Liver (tissue), 8 donors: ENCODE measurements at regions not wholly inside any gene's neighbourhood (a gene's known extent, or its start where the extent isn't known, plus 50 kb on each side); places are given as distances from the start of the nearest gene placed in this dataset.

ENCODE experiments used
- DNase-seq: peaks from one replicate; pipeline ENCODE4 v3.0.0-alpha.2; 2017; ENCODE audit warnings: low spot score
- H3K27ac ChIP-seq, 2 donors: one replicate each; pipeline ENCODE4 v1.7.0; 2013; ENCODE audit warnings: inconsistent platforms in 2 of 2, low read length in 2 of 2, control low read depth in 1 of 2, low read depth in 1 of 2, mild to moderate bottlenecking in 1 of 2
- H3K27me3 ChIP-seq, 4 donors: one replicate each; pipeline versions ENCODE4 v1.6.1 to v1.7.0; 2013; ENCODE audit warnings: low read length in 3 of 4, inconsistent platforms in 1 of 4, mild to moderate bottlenecking in 1 of 4, moderate library complexity in 1 of 4; ENCODE audit not compliant: control insufficient read depth in 4 of 4, insufficient read depth in 4 of 4
- H3K36me3 ChIP-seq, 4 donors: one replicate each; pipeline versions ENCODE4 v1.6.1 to v1.7.0; 2013; ENCODE audit warnings: low read length in 3 of 4, mild to moderate bottlenecking in 3 of 4, low read depth in 1 of 4, moderate library complexity in 1 of 4; ENCODE audit not compliant: control insufficient read depth in 4 of 4, insufficient read depth in 3 of 4
- H3K4me1 ChIP-seq, 4 donors: one replicate each; pipeline versions ENCODE4 v1.6.1 to v1.7.0; 2013; ENCODE audit warnings: low read length in 3 of 4, mild to moderate bottlenecking in 3 of 4, moderate library complexity in 1 of 4; ENCODE audit not compliant: control insufficient read depth in 4 of 4, insufficient read depth in 4 of 4
- H3K4me3 ChIP-seq, 3 donors: one replicate each; pipeline versions ENCODE4 v1.6.1 to v1.7.0; 2013; ENCODE audit warnings: low read length in 3 of 3, control low read depth in 1 of 3, low read depth in 1 of 3, mild to moderate bottlenecking in 1 of 3
- H3K9ac ChIP-seq, 2 donors: one replicate each; pipeline ENCODE4 v1.7.0; 2013; ENCODE audit warnings: low read length in 2 of 2, mild to moderate bottlenecking in 2 of 2, moderate library complexity in 2 of 2, control low read depth in 1 of 2, low read depth in 1 of 2
- H3K9me3 ChIP-seq, 4 donors: one replicate each; pipeline versions ENCODE4 v1.6.1 to v1.7.0; 2013; ENCODE audit warnings: low read length in 3 of 4; ENCODE audit not compliant: control insufficient read depth in 4 of 4
- ATF3 ChIP-seq: IDR thresholded peaks from 2 replicates; pipeline ENCODE4 v1.6.1; 2016; ENCODE audit warnings: antibody characterized with exemption
- CTCF ChIP-seq: fragments of 150-350 bp; IDR thresholded peaks from 2 replicates; pipeline ENCODE4 v1.5.1; 2017; ENCODE audit warnings: improper control_type of control experiment, low read depth, low read length; ENCODE audit not compliant: missing input control
- EGR1 ChIP-seq, 2 donors: IDR thresholded peaks; 2 replicates each; pipeline ENCODE4 v1.6.1; 2016 to 2018; ENCODE audit warnings: antibody characterized with exemption in 2 of 2, low read depth in 2 of 2
- FOXA1 ChIP-seq: IDR thresholded peaks from 2 replicates; pipeline ENCODE4 v1.6.1; 2016; ENCODE audit warnings: antibody characterized with exemption
- FOXA2 ChIP-seq: IDR thresholded peaks from 2 replicates; pipeline ENCODE4 v1.6.1; 2016; ENCODE audit warnings: antibody characterized with exemption
- GABPA ChIP-seq, 2 donors: IDR thresholded peaks in 1 of 2; conservative IDR thresholded peaks in 1 of 2; 2 replicates each; pipeline ENCODE4 v1.6.1; 2016; ENCODE audit warnings: antibody characterized with exemption in 2 of 2, mild to moderate bottlenecking in 1 of 2, moderate library complexity in 1 of 2
- HNF4A ChIP-seq, 2 donors: conservative IDR thresholded peaks; 2 replicates each; pipeline ENCODE4 v1.6.1; 2016; ENCODE audit warnings: antibody characterized with exemption in 2 of 2, mild to moderate bottlenecking in 2 of 2
- HNF4G ChIP-seq: IDR thresholded peaks from 2 replicates; pipeline ENCODE4 v1.6.1; 2016; ENCODE audit warnings: antibody characterized with exemption
- JUND ChIP-seq, 2 donors: IDR thresholded peaks; 2 replicates each; pipeline ENCODE4 v1.6.1; 2016; ENCODE audit warnings: antibody characterized with exemption in 2 of 2
- MAX ChIP-seq: IDR thresholded peaks from 2 replicates; pipeline ENCODE4 v1.6.1; 2016; ENCODE audit warnings: antibody characterized with exemption
- NR2F2 ChIP-seq: IDR thresholded peaks from 2 replicates; pipeline ENCODE4 v1.6.1; 2016; ENCODE audit warnings: antibody characterized with exemption
- RAD21 ChIP-seq, 2 donors: IDR thresholded peaks; 2 replicates each; pipeline ENCODE4 v1.6.1; 2016; ENCODE audit warnings: antibody characterized with exemption in 2 of 2, mild to moderate bottlenecking in 2 of 2
- REST ChIP-seq: IDR thresholded peaks from 2 replicates; pipeline ENCODE4 v1.6.1; 2016; ENCODE audit warnings: antibody characterized with exemption, mild to moderate bottlenecking
- RXRA ChIP-seq, 2 donors: IDR thresholded peaks; 2 replicates each; pipeline ENCODE4 v1.6.1; 2017 to 2018; ENCODE audit warnings: antibody characterized with exemption in 2 of 2, mild to moderate bottlenecking in 1 of 2
- SP1 ChIP-seq: IDR thresholded peaks from 2 replicates; pipeline ENCODE4 v1.6.1; 2018; ENCODE audit warnings: antibody characterized with exemption, mild to moderate bottlenecking
- TAF1 ChIP-seq: conservative IDR thresholded peaks from 2 replicates; pipeline ENCODE4 v1.6.1; 2016; ENCODE audit warnings: antibody characterized with exemption, mild to moderate bottlenecking
- YY1 ChIP-seq: IDR thresholded peaks from 2 replicates; pipeline ENCODE4 v1.6.1; 2016; ENCODE audit warnings: antibody characterized with exemption, mild to moderate bottlenecking
- ZBTB33 ChIP-seq: IDR thresholded peaks from 2 replicates; pipeline ENCODE4 v1.6.1; 2016; ENCODE audit warnings: antibody characterized with exemption
- WGBS: extraction: QIAGEN DNeasy Blood & Tissue Kit; methylation state at CpG from one replicate; pipeline ENCODE4 v1.1.7; 2013; 5-methylcytosine and 5-hydroxymethylcytosine counted together
- donor health status: healthy.
- donor health status: healthy.
- donor health status: healthy.
- donor health status: healthy.
- donor health status: healthy.

- H3K9me3 ChIP-seq: no peaks in the 10 kb centered on the region
- H3K4me1 ChIP-seq: no peaks in the 10 kb centered on the region
- no peak overlapping the region for H3K9ac ChIP-seq
- TF ChIP-seq CTCF: peak; percentile 50
- peak; percentile 30 to 66 for TF ChIP-seq RAD21 (IDR thresholded peaks at IDR 0.05)
- TF ChIP-seq FOXA1: no peak
- no peak for TF ChIP-seq ATF3
- no peak for TF ChIP-seq ZBTB33
- TF ChIP-seq RXRA (IDR thresholded peaks at IDR 0.05): no peak
- no peak for TF ChIP-seq TAF1
- TF ChIP-seq REST: no peak
- TF ChIP-seq HNF4G: no peak
- no peak for TF ChIP-seq GABPA (IDR thresholded peaks at IDR 0.05 in 1 of 2, conservative IDR thresholded peaks at IDR 0.05 in 1 of 2)
- no peak overlapping the region for H3K27ac ChIP-seq
- no peak overlapping the region for H3K4me3 ChIP-seq
- H3K36me3 ChIP-seq: no peaks in the 10 kb centered on the region
- H3K27me3 ChIP-seq: no peaks in the 10 kb centered on the region
- 21% methylated on average over 12 of the region's 12 CpGs for WGBS
- no peak for DNase-seq
Observed at GRCh38 chr4:22129454-22130029, 181.0 kb upstream of the KCNIP4 start.

- Histone ChIP-seq H3K4me1 (no peaks in the 10 kb centered on the region), H3K36me3 (no peaks in the 10 kb centered on the region), H3K27me3 (no peaks in the 10 kb centered on the region), H3K9ac (no peak overlapping the region), H3K9me3 (peaks cover 2 to 4% (median 4%) of the 10 kb centered on the region in 4 donors), H3K4me3 (no peak overlapping the region), H3K27ac (no peak overlapping the region)
- DNase-seq: no peak
- WGBS: 86% methylated on average over 2 of the region's 2 CpGs
- no peak for TF ChIP-seq FOXA1
- TF ChIP-seq SP1: no peak
- no peak for TF ChIP-seq GABPA (IDR thresholded peaks at IDR 0.05 in 1 of 2, conservative IDR thresholded peaks at IDR 0.05 in 1 of 2)
- no peak for TF ChIP-seq RXRA (IDR thresholded peaks at IDR 0.05)
- TF ChIP-seq NR2F2: no peak
- no peak for TF ChIP-seq CTCF
- no peak for TF ChIP-seq HNF4A (conservative IDR thresholded peaks at IDR 0.05)
- TF ChIP-seq ATF3: no peak
- no peak for TF ChIP-seq FOXA2
- no peak for TF ChIP-seq MAX
- no peak for TF ChIP-seq EGR1 (IDR thresholded peaks at IDR 0.05; ENCODE audit: low read depth in 2 of 2)
- no peak for TF ChIP-seq ZBTB33
- TF ChIP-seq JUND (IDR thresholded peaks at IDR 0.05): no peak
- TF ChIP-seq RAD21 (IDR thresholded peaks at IDR 0.05): no peak
- TF ChIP-seq TAF1: no peak
- no peak for TF ChIP-seq YY1
- no peak for TF ChIP-seq HNF4G
Observed at GRCh38 chr4:22122062-22122461, 173.5 kb upstream of the KCNIP4 start.
